Activated T-helper 2 cell treated with anti-CD3 and anti-CD28 coated beads, Interferon-gamma antibody, Interleukin-2, Interleukin-4, amounts not matched to agents 10 μg/mL and 5 μg/mL and 100 μg/mL, durations not matched to agents 14 hours and 24 hours and 36 hours (primary cell): ENCODE measurements at regions not wholly inside any gene's neighbourhood (a gene's known extent, or its start where the extent isn't known, plus 50 kb on each side); places are given as distances from the start of the nearest gene placed in this dataset.

Experiments
- DNase-seq: peaks from one replicate; pipeline ENCODE4 v3.0.0; 2021; ENCODE audit warnings: low spot score
- H3K27ac Mint-ChIP-seq: one replicate; pipeline ENCODE4 v1.8.0; 2021; ENCODE audit warnings: mixed read lengths
- H3K27me3 Mint-ChIP-seq: one replicate; pipeline ENCODE4 v1.8.0; 2021; ENCODE audit warnings: low read depth, mixed read lengths
- H3K36me3 Mint-ChIP-seq: one replicate; pipeline ENCODE4 v1.8.0; 2021; ENCODE audit warnings: low read depth, mixed read lengths
- H3K4me1 Mint-ChIP-seq: one replicate; pipeline ENCODE4 v1.8.0; 2021; ENCODE audit warnings: low read depth, mixed read lengths
- H3K4me3 Mint-ChIP-seq: one replicate; pipeline ENCODE4 v1.8.0; 2021; ENCODE audit warnings: low read depth, mild to moderate bottlenecking, moderate library complexity, mixed read lengths
- H3K9me3 Mint-ChIP-seq: one replicate; pipeline ENCODE4 v1.8.0; 2021; ENCODE audit warnings: mixed read lengths
- intact Hi-C: fragments of 100-400 bp; cut with micrococcal nuclease; formaldehyde crosslinking; loops from one replicate; pipeline ENCODE4 v1.15.1; 2023

DNA sequence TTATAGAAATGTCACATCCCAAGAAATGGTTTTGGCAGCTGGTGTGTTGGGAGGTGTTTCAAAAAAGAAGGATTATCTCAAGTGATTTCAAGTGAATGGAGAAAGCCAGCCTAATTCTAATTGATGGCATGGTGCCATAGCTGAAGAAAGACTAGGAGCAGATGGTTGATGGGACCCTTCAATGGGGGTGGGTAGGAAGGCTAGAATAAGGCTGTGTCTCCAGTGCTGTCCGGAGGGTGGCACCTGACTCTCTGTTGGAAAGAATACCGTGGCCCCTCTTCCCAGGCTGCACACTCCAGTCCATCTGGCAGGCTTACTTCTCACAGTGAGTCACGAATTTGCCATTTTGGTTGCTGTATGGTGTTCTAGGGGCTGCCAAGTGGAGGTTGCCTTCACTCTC, 51.0 kb upstream of the GPR12 start:
- no peak for DNase-seq
- Mint-ChIP-seq H3K4me1 (no peaks in the 10 kb centered on the region), H3K4me3 (no peak overlapping the region), H3K36me3 (no peaks in the 10 kb centered on the region), H3K9me3 (no peaks in the 10 kb centered on the region), H3K27me3 (peaks cover 15% of the 10 kb centered on the region), H3K27ac (no peak overlapping the region)
- intact Hi-C loops, result no loop called here
